Prostate gland (tissue), 2 donors: ENCODE measurements at regions not wholly inside any gene's neighbourhood (a gene's known extent, or its start where the extent isn't known, plus 50 kb on each side); places are given as distances from the start of the nearest gene placed in this dataset.

ENCODE experiments used
- CTCF ChIP-seq, 4 experiments: fragments of 200-600 bp in 2 of 4; fragments of 450-650 bp in 2 of 4; sonication (generic) in 2 of 4; IDR thresholded peaks; 1 replicate in 3 of 4; 2 replicates in 1 of 4; pipeline ENCODE4 v1.5.1; 2016 to 2019; ENCODE audit warnings: antibody characterized with exemption in 4 of 4, mild to moderate bottlenecking in 2 of 4, moderate library complexity in 2 of 4
- POLR2AphosphoS5 ChIP-seq: sonication (generic); formaldehyde crosslinking; IDR thresholded peaks from one replicate; pipeline ENCODE4 v1.6.1; 2017; ENCODE audit warnings: antibody characterized with exemption

GRCh38 chrX:131907488-131908314 lies 115.4 kb upstream of the STK26 start:
- TF ChIP-seq CTCF (IDR thresholded peaks at IDR 0.05), result no peak
- no peak for TF ChIP-seq POLR2AphosphoS5
